HFFc6 (cell line): ENCODE measurements at regions not wholly inside any gene's neighbourhood (a gene's known extent, or its start where the extent isn't known, plus 50 kb on each side); places are given as distances from the start of the nearest gene placed in this dataset.

ENCODE experiments used
- DNase-seq: peaks from one replicate; pipeline ENCODE4 v3.0.0-alpha.2; 2018
- H3K27ac Mint-ChIP-seq: 2 replicates; pipeline ENCODE4 v1.8.0; 2020; ENCODE audit warnings: mild to moderate bottlenecking, mixed read lengths
- H3K27me3 Mint-ChIP-seq: 2 replicates; pipeline ENCODE4 v1.8.0; 2021; ENCODE audit warnings: mild to moderate bottlenecking, moderate library complexity, mixed read lengths; ENCODE audit not compliant: insufficient read depth
- H3K36me3 Mint-ChIP-seq: 2 replicates; pipeline ENCODE4 v1.8.0; 2021; ENCODE audit warnings: low read depth, mixed read lengths
- H3K4me1 Mint-ChIP-seq: 2 replicates; pipeline ENCODE4 v1.8.0; 2020; ENCODE audit warnings: low read depth, mixed read lengths
- H3K4me3 Mint-ChIP-seq: 2 replicates; pipeline ENCODE4 v1.8.0; 2020; ENCODE audit warnings: mild to moderate bottlenecking, moderate library complexity, mixed read lengths
- H3K9me3 Mint-ChIP-seq: 2 replicates; pipeline ENCODE4 v1.8.0; 2020; ENCODE audit warnings: mild to moderate bottlenecking, mixed read lengths
- TF ChIP-seq, protein P1 (sequence below): fragments of 200-600 bp; sonication (generic); IDR thresholded peaks from 2 replicates; pipeline ENCODE4 v1.5.0; 2021; ENCODE audit warnings: antibody characterized with exemption, mild to moderate bottlenecking

DNA sequence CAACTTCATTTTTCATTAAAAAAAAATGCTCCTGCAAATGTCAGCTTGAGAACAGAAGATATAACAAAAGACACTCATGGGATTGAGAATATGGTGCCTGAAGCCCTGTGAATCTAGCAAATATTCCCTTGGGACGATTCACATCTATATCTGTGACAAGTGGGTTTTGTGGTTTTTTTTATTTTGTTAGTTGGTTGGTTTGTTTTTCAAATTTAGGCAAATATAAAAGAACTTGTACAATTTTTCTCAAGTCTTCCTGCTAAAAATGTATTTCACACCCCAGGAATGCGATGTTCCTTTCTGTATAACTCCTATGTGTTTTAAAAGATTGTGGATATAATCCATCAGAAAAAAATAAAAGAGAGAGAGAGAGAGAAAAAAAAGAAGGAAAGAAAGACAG lies 1061.8 kb upstream of the ARRDC3 start:
- Mint-ChIP-seq H3K9me3 (peaks cover 4% of the 10 kb centered on the region; the same call in 1 of the 2 replicates), H3K4me1 (no peaks in the 10 kb centered on the region), H3K36me3 (no peaks in the 10 kb centered on the region), H3K27me3 (peaks cover 3% of the 10 kb centered on the region; the same call in 1 of the 2 replicates), H3K27ac (no peak overlapping the region), H3K4me3 (no peak overlapping the region)
- TF ChIP-seq, protein P1, sequence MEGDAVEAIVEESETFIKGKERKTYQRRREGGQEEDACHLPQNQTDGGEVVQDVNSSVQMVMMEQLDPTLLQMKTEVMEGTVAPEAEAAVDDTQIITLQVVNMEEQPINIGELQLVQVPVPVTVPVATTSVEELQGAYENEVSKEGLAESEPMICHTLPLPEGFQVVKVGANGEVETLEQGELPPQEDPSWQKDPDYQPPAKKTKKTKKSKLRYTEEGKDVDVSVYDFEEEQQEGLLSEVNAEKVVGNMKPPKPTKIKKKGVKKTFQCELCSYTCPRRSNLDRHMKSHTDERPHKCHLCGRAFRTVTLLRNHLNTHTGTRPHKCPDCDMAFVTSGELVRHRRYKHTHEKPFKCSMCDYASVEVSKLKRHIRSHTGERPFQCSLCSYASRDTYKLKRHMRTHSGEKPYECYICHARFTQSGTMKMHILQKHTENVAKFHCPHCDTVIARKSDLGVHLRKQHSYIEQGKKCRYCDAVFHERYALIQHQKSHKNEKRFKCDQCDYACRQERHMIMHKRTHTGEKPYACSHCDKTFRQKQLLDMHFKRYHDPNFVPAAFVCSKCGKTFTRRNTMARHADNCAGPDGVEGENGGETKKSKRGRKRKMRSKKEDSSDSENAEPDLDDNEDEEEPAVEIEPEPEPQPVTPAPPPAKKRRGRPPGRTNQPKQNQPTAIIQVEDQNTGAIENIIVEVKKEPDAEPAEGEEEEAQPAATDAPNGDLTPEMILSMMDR: no peak
- no peak for DNase-seq

- DNase-seq: no peak
- Mint-ChIP-seq H3K9me3 (peaks cover 5% of the 10 kb centered on the region; the same call in 1 of the 2 replicates), H3K4me3 (no peak overlapping the region), H3K27me3 (no peaks in the 10 kb centered on the region), H3K36me3 (no peaks in the 10 kb centered on the region), H3K4me1 (no peaks in the 10 kb centered on the region), H3K27ac (no peak overlapping the region)
- TF ChIP-seq, protein P1: no peak
Observed at GRCh38 chr5:92435781-92436180, 1052.7 kb upstream of the ARRDC3 start.

GRCh38 chr5:92429646-92430045 lies 1046.5 kb upstream of the ARRDC3 start:
- Mint-ChIP-seq H3K9me3 (no peaks in the 10 kb centered on the region), H3K27ac (no peak overlapping the region), H3K36me3 (no peaks in the 10 kb centered on the region), H3K4me1 (no peaks in the 10 kb centered on the region), H3K27me3 (no peaks in the 10 kb centered on the region; the same call in 1 of the 2 replicates), H3K4me3 (no peak overlapping the region)
- TF ChIP-seq, protein P1: no peak
- DNase-seq: no peak

DNA sequence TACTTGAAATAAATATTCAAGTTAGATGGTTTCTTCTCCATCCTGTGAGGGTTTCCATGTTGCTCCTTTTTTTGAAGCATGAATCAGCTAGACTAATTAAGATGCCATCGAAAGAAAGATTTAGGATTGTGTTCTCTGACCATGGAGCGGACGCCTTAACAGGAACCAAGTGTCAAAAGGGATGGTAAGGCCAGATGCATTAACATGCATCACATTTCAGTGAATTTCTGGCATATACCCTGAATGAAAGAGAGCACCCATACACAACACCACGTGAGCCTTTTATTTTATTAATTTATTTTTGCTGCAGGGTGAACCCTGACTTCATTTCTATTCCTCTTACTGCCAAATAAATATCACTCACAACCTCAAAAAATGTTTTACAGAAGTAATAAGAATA lies 1045.3 kb upstream of the ARRDC3 start:
- H3K9me3 Mint-ChIP-seq: peaks cover 3% of the 10 kb centered on the region; the same call in 1 of the 2 replicates

GRCh38 chr5:92424785-92425426 lies 1041.8 kb upstream of the ARRDC3 start:
- no peaks in the 10 kb centered on the region; the same call in 1 of the 2 replicates for H3K27me3 Mint-ChIP-seq
- DNase-seq: no peak
- H3K4me3 Mint-ChIP-seq: no peak overlapping the region
- H3K27ac Mint-ChIP-seq: no peak overlapping the region
- TF ChIP-seq, protein P1: no peak
- peaks cover 4% of the 10 kb centered on the region; the same call in 1 of the 2 replicates for H3K36me3 Mint-ChIP-seq
- no peaks in the 10 kb centered on the region for H3K4me1 Mint-ChIP-seq
- peaks cover 33% of the 10 kb centered on the region for H3K9me3 Mint-ChIP-seq

More for the DNA sequence above, 1045.3 kb upstream of the ARRDC3 start:
- Mint-ChIP-seq H3K27me3 (no peaks in the 10 kb centered on the region; the same call in 1 of the 2 replicates), H3K27ac (no peak overlapping the region), H3K4me1 (no peaks in the 10 kb centered on the region), H3K36me3 (no peaks in the 10 kb centered on the region), H3K4me3 (no peak overlapping the region)
- DNase-seq: no peak
- TF ChIP-seq, protein P1: no peak
